ENCODE measurements at regions not wholly inside any gene's neighbourhood (a gene's known extent, or its start where the extent isn't known, plus 50 kb on each side); places are given as distances from the start of the nearest gene placed in this dataset.
A peak's percentile ranks its signal among the peaks of the same experiment; 100 is the strongest.

DNA sequence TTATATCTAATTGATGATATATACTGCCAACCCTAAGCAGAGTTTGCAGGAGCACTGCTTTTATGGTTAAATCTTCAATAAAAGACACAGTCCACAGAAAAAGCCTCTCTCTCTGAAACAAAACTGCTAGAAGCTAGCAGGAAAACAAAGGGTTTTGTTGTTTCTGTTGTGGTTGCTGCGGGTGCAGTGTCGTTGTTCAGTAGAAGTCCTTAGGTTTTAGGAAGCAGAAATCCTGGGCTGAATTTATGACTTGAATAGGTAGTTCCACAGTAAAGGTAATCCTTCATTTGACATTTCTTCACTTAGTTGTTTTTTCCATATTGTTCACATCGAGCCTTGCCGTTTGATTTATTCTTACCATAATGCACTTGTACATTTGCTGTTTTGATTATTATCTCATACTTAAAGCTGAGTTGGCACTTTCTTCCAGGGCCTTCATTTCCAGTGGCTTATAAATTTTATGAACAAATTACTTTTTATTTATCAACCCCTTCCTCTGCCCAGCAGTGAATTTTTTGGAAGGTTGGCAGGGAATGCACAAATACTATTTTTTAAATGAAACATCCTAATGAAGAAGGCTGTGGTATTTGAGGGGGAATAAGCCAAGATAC, 209.6 kb upstream of the SLC30A5 start:
- Histone ChIP-seq H3K4me2 (peak overlapping the region in 3 of 11 experiments; percentile 4 to 29 (median 28); a peak in 4 of 22 replicates), H3K9ac (no peak overlapping the region), H3K9me3 (replicated peaks in 1 of 11) (no peaks in the 10 kb centered on the region), H3K27me3 (no peaks in the 10 kb centered on the region), H3K4me3 (no peak overlapping the region), H3K27ac (no peak overlapping the region), H4K20me1 (no peaks in the 10 kb centered on the region), H3K36me3 (no peaks in the 10 kb centered on the region), H3K4me1 (peaks cover 0 to 10% (median 0%) of the 10 kb centered on the region in 10 experiments; a peak in 3 of 20 replicates)
- TF ChIP-seq Cebpa-rat (IDR thresholded peaks at IDR 0.05), result no peak

GRCh38 chr5:68884883-68885282, 208.9 kb upstream of the SLC30A5 start:
- Histone ChIP-seq H4K20me1 (no peaks in the 10 kb centered on the region), H3K4me3 (no peak overlapping the region), H3K36me3 (no peaks in the 10 kb centered on the region), H3K9ac (no peak overlapping the region), H3K9me3 (replicated peaks in 1 of 11) (no peaks in the 10 kb centered on the region), H3K4me1 (peaks cover 0 to 10% (median 0%) of the 10 kb centered on the region in 10 experiments; a peak in 3 of 20 replicates), H3K27ac (no peak overlapping the region), H3K4me2 (no peak overlapping the region), H3K27me3 (no peaks in the 10 kb centered on the region)
- no peak for TF ChIP-seq Cebpa-rat (IDR thresholded peaks at IDR 0.05)

DNA sequence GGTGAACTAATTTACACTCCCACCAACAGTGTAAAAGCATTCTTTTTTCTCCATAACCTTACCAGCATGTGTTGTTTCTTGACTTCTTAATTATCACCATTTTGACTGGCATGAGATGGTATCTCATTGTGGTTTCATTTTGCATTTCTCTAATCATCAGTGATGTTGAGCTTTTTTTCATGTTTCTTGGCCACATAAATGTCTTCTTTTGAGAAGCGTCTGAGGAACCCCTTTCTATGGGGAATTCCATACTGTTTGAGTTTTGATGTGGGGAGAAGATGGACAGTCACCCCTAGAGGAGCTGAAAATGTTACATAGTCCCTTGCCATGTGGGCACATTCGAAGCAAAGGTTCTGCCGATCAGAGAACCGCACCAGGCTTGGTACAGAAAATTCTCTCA, 207.0 kb upstream of the SLC30A5 start:
- Histone ChIP-seq H3K9ac (no peak overlapping the region), H3K27me3 (no peaks in the 10 kb centered on the region), H3K27ac (no peak overlapping the region), H4K20me1 (no peaks in the 10 kb centered on the region), H3K4me3 (no peak overlapping the region), H3K4me2 (no peak overlapping the region), H3K4me1 (peaks cover 0 to 10% (median 0%) of the 10 kb centered on the region in 10 experiments; a peak in 3 of 20 replicates), H3K9me3 (replicated peaks in 1 of 11) (no peaks in the 10 kb centered on the region), H3K36me3 (no peaks in the 10 kb centered on the region)
- TF ChIP-seq Cebpa-rat (IDR thresholded peaks at IDR 0.05), result no peak

DNA sequence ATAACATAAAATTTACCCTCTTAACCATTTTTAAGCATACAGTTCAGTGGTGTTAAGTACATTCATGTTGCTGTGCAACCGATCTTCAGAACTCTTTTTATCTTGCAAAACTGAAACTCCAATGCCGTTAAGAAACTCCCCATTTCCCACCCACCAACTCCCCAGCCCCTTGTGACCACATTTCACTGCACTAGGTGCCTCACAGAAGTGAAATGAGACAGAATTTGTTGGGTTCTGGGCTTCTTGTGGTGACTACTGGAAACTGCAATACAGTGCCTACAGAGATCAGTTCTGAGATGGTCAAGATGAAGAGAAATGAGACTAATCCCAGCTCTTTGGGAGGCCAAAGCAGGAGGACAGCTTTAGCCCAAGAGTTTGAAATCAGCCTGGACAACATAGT, 202.1 kb upstream of the SLC30A5 start:
- Histone ChIP-seq H3K27me3 (no peaks in the 10 kb centered on the region), H3K4me2 (no peak overlapping the region), H3K9me3 (replicated peaks in 1 of 11) (no peaks in the 10 kb centered on the region), H3K4me3 (no peak overlapping the region), H3K27ac (no peak overlapping the region), H3K36me3 (no peaks in the 10 kb centered on the region), H4K20me1 (no peaks in the 10 kb centered on the region), H3K4me1 (no peaks in the 10 kb centered on the region; a peak in 1 of 20 replicates), H3K9ac (no peak overlapping the region)
- no peak for TF ChIP-seq Cebpa-rat (IDR thresholded peaks at IDR 0.05)

- Histone ChIP-seq H3K4me2 (no peak overlapping the region), H3K27ac (no peak overlapping the region), H3K4me1 (no peaks in the 10 kb centered on the region; a peak in 1 of 20 replicates), H4K20me1 (no peaks in the 10 kb centered on the region), H3K9me3 (replicated peaks in 1 of 11) (no peaks in the 10 kb centered on the region), H3K27me3 (no peaks in the 10 kb centered on the region), H3K9ac (no peak overlapping the region), H3K4me3 (no peak overlapping the region), H3K36me3 (no peaks in the 10 kb centered on the region)
- TF ChIP-seq Cebpa-rat (IDR thresholded peaks at IDR 0.05), result no peak
Measured at GRCh38 chr5:68894673-68895072, 199.1 kb upstream of the SLC30A5 start.

DNA sequence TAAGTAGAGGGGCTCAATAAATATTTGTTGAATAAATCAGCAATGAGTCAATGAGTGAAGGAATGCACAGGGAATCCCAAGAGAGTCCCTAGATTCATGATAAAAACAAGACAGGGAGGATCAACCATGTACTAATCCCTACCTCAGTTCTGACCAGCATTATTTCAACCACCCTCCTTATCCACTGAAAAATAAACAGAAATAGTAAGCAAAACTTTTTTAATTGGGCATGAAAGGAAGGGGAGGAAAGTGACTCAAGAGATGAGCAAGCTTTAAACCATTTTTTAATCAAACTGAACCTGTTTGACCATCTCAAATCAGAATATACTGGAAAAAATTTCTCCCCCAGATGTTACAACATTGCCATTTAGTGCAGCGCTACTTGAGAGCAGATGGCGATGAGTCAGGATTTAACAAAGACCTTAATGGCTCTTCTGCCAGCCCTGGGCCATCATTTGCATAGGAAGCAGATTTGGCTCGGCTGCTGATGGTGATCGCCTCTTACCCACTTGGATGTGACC, 194.8 kb upstream of the SLC30A5 start:
- TF ChIP-seq Cebpa-rat (IDR thresholded peaks at IDR 0.05), result no peak
- Histone ChIP-seq H3K4me1 (no peaks in the 10 kb centered on the region; a peak in 1 of 20 replicates), H3K27ac (no peak overlapping the region), H3K4me2 (no peak overlapping the region), H3K9ac (no peak overlapping the region), H3K36me3 (no peaks in the 10 kb centered on the region), H3K9me3 (replicated peaks in 1 of 11) (no peaks in the 10 kb centered on the region), H3K27me3 (no peaks in the 10 kb centered on the region), H3K4me3 (no peak overlapping the region), H4K20me1 (no peaks in the 10 kb centered on the region)

GRCh38 chr5:68911840-68912690, 181.7 kb upstream of the SLC30A5 start:
- Histone ChIP-seq H4K20me1 (no peaks in the 10 kb centered on the region), H3K27ac (no peak overlapping the region), H3K36me3 (no peaks in the 10 kb centered on the region), H3K27me3 (no peaks in the 10 kb centered on the region), H3K4me3 (no peak overlapping the region), H3K9ac (no peak overlapping the region), H3K9me3 (replicated peaks in 1 of 11) (peaks cover 0 to 4% (median 0%) of the 10 kb centered on the region in 11 experiments; a peak in 5 of 22 replicates), H3K4me2 (no peak overlapping the region), H3K4me1 (no peaks in the 10 kb centered on the region)
- TF ChIP-seq Cebpa-rat (IDR thresholded peaks at IDR 0.05), result no peak

DNA sequence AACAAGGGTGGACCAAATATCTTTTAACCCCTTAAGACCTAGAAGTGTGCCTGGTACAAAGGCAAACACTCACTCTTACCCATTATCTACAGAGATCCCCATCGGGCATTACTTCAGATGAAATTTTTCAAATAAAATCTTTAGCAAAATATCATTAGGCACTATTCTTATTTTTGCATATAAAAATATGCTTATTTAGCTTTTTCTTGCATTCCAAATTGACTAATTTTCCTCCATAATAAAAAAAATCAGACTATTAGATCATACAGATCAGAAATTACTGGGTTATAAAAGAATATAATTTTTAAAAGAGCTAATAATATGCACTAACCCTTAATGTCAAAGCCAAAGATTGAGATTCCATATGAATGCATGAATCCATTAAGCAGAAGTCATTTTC, 178.7 kb upstream of the SLC30A5 start:
- Histone ChIP-seq H3K4me1 (no peaks in the 10 kb centered on the region), H3K27ac (no peak overlapping the region), H4K20me1 (no peaks in the 10 kb centered on the region), H3K4me2 (no peak overlapping the region), H3K36me3 (no peaks in the 10 kb centered on the region), H3K9ac (no peak overlapping the region), H3K4me3 (no peak overlapping the region), H3K9me3 (replicated peaks in 1 of 11) (peaks cover 14 to 32% (median 20%) of the 10 kb centered on the region in 11 experiments), H3K27me3 (no peaks in the 10 kb centered on the region)
- TF ChIP-seq Cebpa-rat (IDR thresholded peaks at IDR 0.05), result no peak

DNA sequence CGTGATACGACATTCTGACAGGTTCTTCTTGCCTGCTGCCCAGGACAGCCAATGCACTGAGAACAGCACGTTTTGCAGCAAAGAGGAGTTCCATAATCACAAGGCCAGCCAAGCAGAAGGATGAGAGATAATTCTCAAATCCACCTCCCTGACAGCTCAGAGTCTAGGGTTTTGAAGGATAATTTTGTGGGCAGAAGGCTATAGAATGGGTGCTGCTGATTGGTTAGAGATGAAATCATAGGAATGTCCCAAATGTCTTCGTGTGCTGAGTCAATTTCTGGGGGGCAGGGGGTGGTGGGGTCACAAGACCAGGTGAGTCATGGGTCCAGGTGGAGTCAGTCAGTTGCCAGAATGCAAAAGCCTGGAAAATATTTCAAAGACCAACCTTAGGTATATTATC, 175.5 kb upstream of the SLC30A5 start:
- Histone ChIP-seq H3K27me3 (no peaks in the 10 kb centered on the region), H3K27ac (no peak overlapping the region), H3K9ac (no peak overlapping the region), H3K9me3 (replicated peaks in 1 of 11) (peaks cover 25 to 49% (median 32%) of the 10 kb centered on the region in 11 experiments), H3K4me1 (no peaks in the 10 kb centered on the region), H3K4me2 (no peak overlapping the region), H4K20me1 (no peaks in the 10 kb centered on the region), H3K4me3 (no peak overlapping the region), H3K36me3 (no peaks in the 10 kb centered on the region)
- TF ChIP-seq Cebpa-rat (IDR thresholded peaks at IDR 0.05), result no peak

Measured in BLaER1 treated with 17β-estradiol and CSF1 and Interleukin-3, amounts not matched to agents 10 nM and 100 nM (cell line).